WTC11 (cell line): ENCODE measurements at regions not wholly inside any gene's neighbourhood (a gene's known extent, or its start where the extent isn't known, plus 50 kb on each side); places are given as distances from the start of the nearest gene placed in this dataset.

Source experiments
- ATAC-seq: fragments of 200-7000 bp; cut with Tn5 transposase; 2 replicates; pipeline ENCODE4 v1.10.0; 2021; ENCODE audit warnings: mild to moderate bottlenecking, moderate library complexity
- CTCF ChIA-PET: fragments of 300-600 bp; sonication (Branson Sonifier 250); formaldehyde crosslinking; loops from one replicate; lab custom pipeline; 2021; ENCODE audit warnings: antibody characterized with exemption; lab: Charles Lee
- POLR2A ChIA-PET: fragments of 350-600 bp; sonication (Branson Sonifier 250); formaldehyde crosslinking; loops from one replicate; lab custom pipeline; 2021; ENCODE audit warnings: antibody characterized with exemption; lab: Charles Lee
- DNase-seq: peaks from one replicate; pipeline ENCODE4 v3.0.0; 2021; ENCODE audit warnings: low spot score
- H3K27ac Mint-ChIP-seq: 2 replicates; pipeline ENCODE4 v1.8.0; 2021; ENCODE audit warnings: mixed read lengths
- H3K27me3 Mint-ChIP-seq: 2 replicates; pipeline ENCODE4 v1.8.0; 2021; ENCODE audit warnings: low read depth, mild to moderate bottlenecking, moderate library complexity, mixed read lengths
- H3K36me3 Mint-ChIP-seq: 2 replicates; pipeline ENCODE4 v1.8.0; 2021; ENCODE audit warnings: mixed read lengths
- H3K4me1 Mint-ChIP-seq: 2 replicates; pipeline ENCODE4 v1.8.0; 2022; ENCODE audit warnings: mixed read lengths
- H3K4me3 Mint-ChIP-seq: 2 replicates; pipeline ENCODE4 v1.8.0; 2021; ENCODE audit warnings: mild to moderate bottlenecking, moderate library complexity, mixed read lengths
- H3K9me3 Mint-ChIP-seq: 2 replicates; pipeline ENCODE4 v1.8.0; 2021; ENCODE audit warnings: mixed read lengths
- CREM ChIP-seq: sonication (generic); formaldehyde crosslinking; IDR thresholded peaks from 2 replicates; pipeline ENCODE4 v1.8.1; 2022; ENCODE audit warnings: mild to moderate bottlenecking, missing genetic modification reagents, moderate library complexity
- HMGA2 ChIP-seq: fragments of 250-450 bp; sonication (Bioruptor Pico); IDR thresholded peaks from 2 replicates; pipeline ENCODE4 v1.4.0; 2021; ENCODE audit warnings: mild to moderate bottlenecking, moderate library complexity
- MXD4 ChIP-seq: fragments of 250-450 bp; sonication (Bioruptor Pico); IDR thresholded peaks from 2 replicates; pipeline ENCODE4 v1.8.0; 2021; ENCODE audit warnings: mild to moderate bottlenecking, moderate library complexity, borderline replicate concordance
- NFATC4 ChIP-seq: fragments of 250-450 bp; sonication (Bioruptor Pico); IDR thresholded peaks from 2 replicates; pipeline ENCODE4 v1.9.0; 2021; ENCODE audit warnings: mild to moderate bottlenecking
- NFE2L1 ChIP-seq: sonication (generic); formaldehyde crosslinking; IDR thresholded peaks from 2 replicates; pipeline ENCODE4 v1.8.1; 2023; ENCODE audit warnings: missing genetic modification reagents
- NR1H2 ChIP-seq: sonication (generic); formaldehyde crosslinking; IDR thresholded peaks from 2 replicates; pipeline ENCODE4 v1.9.0; 2021; ENCODE audit warnings: mild to moderate bottlenecking, moderate library complexity, missing genetic modification reagents
- NR2C2 ChIP-seq: sonication (generic); formaldehyde crosslinking; IDR thresholded peaks from 2 replicates; pipeline ENCODE4 v1.8.0; 2022; ENCODE audit warnings: mild to moderate bottlenecking, missing genetic modification reagents
- TEAD4 ChIP-seq: sonication (generic); formaldehyde crosslinking; IDR thresholded peaks from 2 replicates; pipeline ENCODE4 v1.8.0; 2022; ENCODE audit warnings: mild to moderate bottlenecking, missing genetic modification reagents
- ZNF121 ChIP-seq: sonication (generic); formaldehyde crosslinking; IDR thresholded peaks from 2 replicates; pipeline ENCODE4 v1.8.0; 2023; ENCODE audit warnings: missing genetic modification reagents
- ZNF219 ChIP-seq: sonication (generic); formaldehyde crosslinking; IDR thresholded peaks from 2 replicates; pipeline ENCODE4 v1.8.0; 2023; ENCODE audit warnings: missing genetic modification reagents, mild to moderate bottlenecking, borderline replicate concordance
- TF ChIP-seq, protein P1 (sequence below): sonication (generic); formaldehyde crosslinking; IDR thresholded peaks from 2 replicates; pipeline ENCODE4 v1.8.1; 2022; ENCODE audit warnings: mild to moderate bottlenecking, missing genetic modification reagents, moderate library complexity, borderline replicate concordance
- TF ChIP-seq, protein P2 (sequence below): sonication (generic); formaldehyde crosslinking; IDR thresholded peaks from 2 replicates; pipeline ENCODE4 v1.8.0; 2022; ENCODE audit warnings: mild to moderate bottlenecking, missing genetic modification reagents
- TF ChIP-seq, protein P3 (sequence below): fragments of 250-450 bp; sonication (Bioruptor Pico); IDR thresholded peaks from 2 replicates; pipeline ENCODE4 v2.1.2; 2022; ENCODE audit warnings: mild to moderate bottlenecking, moderate library complexity
- TF ChIP-seq, protein P4 (sequence below): sonication (generic); formaldehyde crosslinking; IDR thresholded peaks from 2 replicates; pipeline ENCODE4 v1.8.0; 2022; ENCODE audit warnings: missing genetic modification reagents
- TF ChIP-seq, protein P5 (sequence below): fragments of 250-450 bp; sonication (Bioruptor Pico); IDR thresholded peaks from 2 replicates; pipeline ENCODE4 v1.9.0; 2021; ENCODE audit warnings: moderate library complexity, mild to moderate bottlenecking, inconsistent platforms, borderline replicate concordance
- TF ChIP-seq, protein P6 (sequence below): sonication (generic); formaldehyde crosslinking; conservative IDR thresholded peaks from 2 replicates; pipeline ENCODE4 v1.8.1; 2023; ENCODE audit warnings: mild to moderate bottlenecking, low read depth, missing genetic modification reagents, moderate library complexity
- TF ChIP-seq, protein P7 (sequence below): sonication (generic); formaldehyde crosslinking; IDR thresholded peaks from 2 replicates; pipeline ENCODE4 v1.8.1; 2022; ENCODE audit warnings: missing genetic modification reagents, borderline replicate concordance
- TF ChIP-seq, protein P8 (sequence below): sonication (generic); formaldehyde crosslinking; IDR thresholded peaks from 2 replicates; pipeline ENCODE4 v1.8.1; 2022; ENCODE audit warnings: mild to moderate bottlenecking, moderate library complexity, missing genetic modification reagents
- TF ChIP-seq, protein P9 (sequence below): sonication (generic); formaldehyde crosslinking; IDR thresholded peaks from 2 replicates; pipeline ENCODE4 v1.8.1; 2022; ENCODE audit warnings: low read depth, mild to moderate bottlenecking, moderate library complexity, missing genetic modification reagents, borderline replicate concordance

DNA sequence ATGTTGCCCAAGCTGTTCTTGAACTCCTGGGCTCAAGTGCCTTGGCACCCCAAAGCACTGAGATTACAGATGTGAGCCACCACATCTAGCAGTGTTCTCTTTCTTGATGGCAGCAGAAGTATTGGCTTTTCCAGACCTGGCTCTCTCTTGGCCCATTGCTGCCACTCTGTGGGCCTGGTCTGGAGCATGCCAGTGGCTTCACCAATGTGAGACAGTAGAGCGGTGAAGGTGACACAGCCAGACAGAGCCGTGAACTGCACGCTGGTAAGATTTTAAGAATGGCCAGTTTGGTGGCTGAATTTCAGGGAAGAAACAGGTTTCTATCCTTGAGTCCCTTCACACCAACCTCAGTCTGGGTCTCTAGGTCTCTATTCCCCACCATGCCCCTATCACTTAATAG lies 552.7 kb upstream of the NRP1 start:
- Mint-ChIP-seq H3K36me3 (0 out of 2 replicates have a peak, but pooled peaks cover under 1% of the 10 kb centered on the region), H3K4me1 (peaks cover 8% of the 10 kb centered on the region; the same call in 1 of the 2 replicates), H3K4me3 (no peak overlapping the region), H3K27me3 (no peaks in the 10 kb centered on the region), H3K27ac (no peak overlapping the region), H3K9me3 (peaks cover 15% of the 10 kb centered on the region)
- POLR2A ChIA-PET, result no interaction called here
- DNase-seq (no peak), ATAC-seq (no peak)
- TF ChIP-seq NR2C2 (CRISPR knock-in tag) (no peak), HMGA2 (no peak), MXD4 (CRISPR knock-in tag) (no peak), ZNF219 (CRISPR knock-in tag) (no peak), NFE2L1 (no peak), TEAD4 (CRISPR knock-in tag) (no peak), NR1H2 (no peak), ZNF121 (CRISPR knock-in tag) (no peak), NFATC4 (CRISPR knock-in tag) (no peak), CREM (CRISPR knock-in tag) (no peak)
- TF ChIP-seq, protein P1, sequence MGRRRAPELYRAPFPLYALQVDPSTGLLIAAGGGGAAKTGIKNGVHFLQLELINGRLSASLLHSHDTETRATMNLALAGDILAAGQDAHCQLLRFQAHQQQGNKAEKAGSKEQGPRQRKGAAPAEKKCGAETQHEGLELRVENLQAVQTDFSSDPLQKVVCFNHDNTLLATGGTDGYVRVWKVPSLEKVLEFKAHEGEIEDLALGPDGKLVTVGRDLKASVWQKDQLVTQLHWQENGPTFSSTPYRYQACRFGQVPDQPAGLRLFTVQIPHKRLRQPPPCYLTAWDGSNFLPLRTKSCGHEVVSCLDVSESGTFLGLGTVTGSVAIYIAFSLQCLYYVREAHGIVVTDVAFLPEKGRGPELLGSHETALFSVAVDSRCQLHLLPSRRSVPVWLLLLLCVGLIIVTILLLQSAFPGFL, result no peak
- TF ChIP-seq, protein P2, sequence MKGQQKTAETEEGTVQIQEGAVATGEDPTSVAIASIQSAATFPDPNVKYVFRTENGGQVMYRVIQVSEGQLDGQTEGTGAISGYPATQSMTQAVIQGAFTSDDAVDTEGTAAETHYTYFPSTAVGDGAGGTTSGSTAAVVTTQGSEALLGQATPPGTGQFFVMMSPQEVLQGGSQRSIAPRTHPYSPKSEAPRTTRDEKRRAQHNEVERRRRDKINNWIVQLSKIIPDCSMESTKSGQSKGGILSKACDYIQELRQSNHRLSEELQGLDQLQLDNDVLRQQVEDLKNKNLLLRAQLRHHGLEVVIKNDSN, result no peak
- TF ChIP-seq, protein P3, sequence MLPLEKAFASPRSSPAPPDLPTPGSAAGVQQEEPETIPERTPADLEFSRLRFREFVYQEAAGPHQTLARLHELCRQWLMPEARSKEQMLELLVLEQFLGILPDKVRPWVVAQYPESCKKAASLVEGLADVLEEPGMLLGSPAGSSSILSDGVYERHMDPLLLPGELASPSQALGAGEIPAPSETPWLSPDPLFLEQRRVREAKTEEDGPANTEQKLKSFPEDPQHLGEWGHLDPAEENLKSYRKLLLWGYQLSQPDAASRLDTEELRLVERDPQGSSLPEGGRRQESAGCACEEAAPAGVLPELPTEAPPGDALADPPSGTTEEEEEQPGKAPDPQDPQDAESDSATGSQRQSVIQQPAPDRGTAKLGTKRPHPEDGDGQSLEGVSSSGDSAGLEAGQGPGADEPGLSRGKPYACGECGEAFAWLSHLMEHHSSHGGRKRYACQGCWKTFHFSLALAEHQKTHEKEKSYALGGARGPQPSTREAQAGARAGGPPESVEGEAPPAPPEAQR (CRISPR knock-in tag), result no peak
- TF ChIP-seq, protein P4, sequence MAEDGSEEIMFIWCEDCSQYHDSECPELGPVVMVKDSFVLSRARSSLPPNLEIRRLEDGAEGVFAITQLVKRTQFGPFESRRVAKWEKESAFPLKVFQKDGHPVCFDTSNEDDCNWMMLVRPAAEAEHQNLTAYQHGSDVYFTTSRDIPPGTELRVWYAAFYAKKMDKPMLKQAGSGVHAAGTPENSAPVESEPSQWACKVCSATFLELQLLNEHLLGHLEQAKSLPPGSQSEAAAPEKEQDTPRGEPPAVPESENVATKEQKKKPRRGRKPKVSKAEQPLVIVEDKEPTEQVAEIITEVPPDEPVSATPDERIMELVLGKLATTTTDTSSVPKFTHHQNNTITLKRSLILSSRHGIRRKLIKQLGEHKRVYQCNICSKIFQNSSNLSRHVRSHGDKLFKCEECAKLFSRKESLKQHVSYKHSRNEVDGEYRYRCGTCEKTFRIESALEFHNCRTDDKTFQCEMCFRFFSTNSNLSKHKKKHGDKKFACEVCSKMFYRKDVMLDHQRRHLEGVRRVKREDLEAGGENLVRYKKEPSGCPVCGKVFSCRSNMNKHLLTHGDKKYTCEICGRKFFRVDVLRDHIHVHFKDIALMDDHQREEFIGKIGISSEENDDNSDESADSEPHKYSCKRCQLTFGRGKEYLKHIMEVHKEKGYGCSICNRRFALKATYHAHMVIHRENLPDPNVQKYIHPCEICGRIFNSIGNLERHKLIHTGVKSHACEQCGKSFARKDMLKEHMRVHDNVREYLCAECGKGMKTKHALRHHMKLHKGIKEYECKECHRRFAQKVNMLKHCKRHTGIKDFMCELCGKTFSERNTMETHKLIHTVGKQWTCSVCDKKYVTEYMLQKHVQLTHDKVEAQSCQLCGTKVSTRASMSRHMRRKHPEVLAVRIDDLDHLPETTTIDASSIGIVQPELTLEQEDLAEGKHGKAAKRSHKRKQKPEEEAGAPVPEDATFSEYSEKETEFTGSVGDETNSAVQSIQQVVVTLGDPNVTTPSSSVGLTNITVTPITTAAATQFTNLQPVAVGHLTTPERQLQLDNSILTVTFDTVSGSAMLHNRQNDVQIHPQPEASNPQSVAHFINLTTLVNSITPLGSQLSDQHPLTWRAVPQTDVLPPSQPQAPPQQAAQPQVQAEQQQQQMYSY (CRISPR knock-in tag), result no peak
- TF ChIP-seq, protein P5, sequence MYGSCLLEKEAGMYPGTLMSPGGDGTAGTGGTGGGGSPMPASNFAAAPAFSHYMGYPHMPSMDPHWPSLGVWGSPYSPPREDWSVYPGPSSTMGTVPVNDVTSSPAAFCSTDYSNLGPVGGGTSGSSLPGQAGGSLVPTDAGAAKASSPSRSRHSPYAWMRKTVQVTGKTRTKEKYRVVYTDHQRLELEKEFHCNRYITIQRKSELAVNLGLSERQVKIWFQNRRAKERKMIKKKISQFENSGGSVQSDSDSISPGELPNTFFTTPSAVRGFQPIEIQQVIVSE (CRISPR knock-in tag), result no peak
- TF ChIP-seq, protein P6, sequence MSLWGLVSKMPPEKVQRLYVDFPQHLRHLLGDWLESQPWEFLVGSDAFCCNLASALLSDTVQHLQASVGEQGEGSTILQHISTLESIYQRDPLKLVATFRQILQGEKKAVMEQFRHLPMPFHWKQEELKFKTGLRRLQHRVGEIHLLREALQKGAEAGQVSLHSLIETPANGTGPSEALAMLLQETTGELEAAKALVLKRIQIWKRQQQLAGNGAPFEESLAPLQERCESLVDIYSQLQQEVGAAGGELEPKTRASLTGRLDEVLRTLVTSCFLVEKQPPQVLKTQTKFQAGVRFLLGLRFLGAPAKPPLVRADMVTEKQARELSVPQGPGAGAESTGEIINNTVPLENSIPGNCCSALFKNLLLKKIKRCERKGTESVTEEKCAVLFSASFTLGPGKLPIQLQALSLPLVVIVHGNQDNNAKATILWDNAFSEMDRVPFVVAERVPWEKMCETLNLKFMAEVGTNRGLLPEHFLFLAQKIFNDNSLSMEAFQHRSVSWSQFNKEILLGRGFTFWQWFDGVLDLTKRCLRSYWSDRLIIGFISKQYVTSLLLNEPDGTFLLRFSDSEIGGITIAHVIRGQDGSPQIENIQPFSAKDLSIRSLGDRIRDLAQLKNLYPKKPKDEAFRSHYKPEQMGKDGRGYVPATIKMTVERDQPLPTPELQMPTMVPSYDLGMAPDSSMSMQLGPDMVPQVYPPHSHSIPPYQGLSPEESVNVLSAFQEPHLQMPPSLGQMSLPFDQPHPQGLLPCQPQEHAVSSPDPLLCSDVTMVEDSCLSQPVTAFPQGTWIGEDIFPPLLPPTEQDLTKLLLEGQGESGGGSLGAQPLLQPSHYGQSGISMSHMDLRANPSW (CRISPR knock-in tag), result no peak
- TF ChIP-seq, protein P7, sequence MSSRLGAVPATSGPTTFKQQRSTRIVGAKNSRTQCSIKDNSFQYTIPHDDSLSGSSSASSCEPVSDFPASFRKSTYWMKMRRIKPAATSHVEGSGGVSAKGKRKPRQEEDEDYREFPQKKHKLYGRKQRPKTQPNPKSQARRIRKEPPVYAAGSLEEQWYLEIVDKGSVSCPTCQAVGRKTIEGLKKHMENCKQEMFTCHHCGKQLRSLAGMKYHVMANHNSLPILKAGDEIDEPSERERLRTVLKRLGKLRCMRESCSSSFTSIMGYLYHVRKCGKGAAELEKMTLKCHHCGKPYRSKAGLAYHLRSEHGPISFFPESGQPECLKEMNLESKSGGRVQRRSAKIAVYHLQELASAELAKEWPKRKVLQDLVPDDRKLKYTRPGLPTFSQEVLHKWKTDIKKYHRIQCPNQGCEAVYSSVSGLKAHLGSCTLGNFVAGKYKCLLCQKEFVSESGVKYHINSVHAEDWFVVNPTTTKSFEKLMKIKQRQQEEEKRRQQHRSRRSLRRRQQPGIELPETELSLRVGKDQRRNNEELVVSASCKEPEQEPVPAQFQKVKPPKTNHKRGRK, result no peak
- TF ChIP-seq, protein P8, sequence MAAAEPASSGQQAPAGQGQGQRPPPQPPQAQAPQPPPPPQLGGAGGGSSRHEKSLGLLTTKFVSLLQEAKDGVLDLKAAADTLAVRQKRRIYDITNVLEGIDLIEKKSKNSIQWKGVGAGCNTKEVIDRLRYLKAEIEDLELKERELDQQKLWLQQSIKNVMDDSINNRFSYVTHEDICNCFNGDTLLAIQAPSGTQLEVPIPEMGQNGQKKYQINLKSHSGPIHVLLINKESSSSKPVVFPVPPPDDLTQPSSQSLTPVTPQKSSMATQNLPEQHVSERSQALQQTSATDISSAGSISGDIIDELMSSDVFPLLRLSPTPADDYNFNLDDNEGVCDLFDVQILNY (CRISPR knock-in tag), result no peak
- TF ChIP-seq, protein P9, sequence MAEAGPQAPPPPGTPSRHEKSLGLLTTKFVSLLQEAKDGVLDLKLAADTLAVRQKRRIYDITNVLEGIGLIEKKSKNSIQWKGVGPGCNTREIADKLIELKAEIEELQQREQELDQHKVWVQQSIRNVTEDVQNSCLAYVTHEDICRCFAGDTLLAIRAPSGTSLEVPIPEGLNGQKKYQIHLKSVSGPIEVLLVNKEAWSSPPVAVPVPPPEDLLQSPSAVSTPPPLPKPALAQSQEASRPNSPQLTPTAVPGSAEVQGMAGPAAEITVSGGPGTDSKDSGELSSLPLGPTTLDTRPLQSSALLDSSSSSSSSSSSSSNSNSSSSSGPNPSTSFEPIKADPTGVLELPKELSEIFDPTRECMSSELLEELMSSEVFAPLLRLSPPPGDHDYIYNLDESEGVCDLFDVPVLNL (CRISPR knock-in tag), result no peak
- CTCF ChIA-PET, result no interaction called here
